ENCODE measurements at regions not wholly inside any gene's neighbourhood (a gene's known extent, or its start where the extent isn't known, plus 50 kb on each side); places are given as distances from the start of the nearest gene placed in this dataset.

GRCh38 chr1:193309936-193310475, 123.6 kb upstream of the B3GALT2 start:
- TF ChIP-seq GLIS3 (CRISPR knock-in tag; IDR thresholded peaks at IDR 0.05) (no peak), ZNF8 (CRISPR knock-in tag; IDR thresholded peaks at IDR 0.05) (no peak), ZFP30 (CRISPR knock-in tag; IDR thresholded peaks at IDR 0.05) (no peak), OSR1 (CRISPR knock-in tag; IDR thresholded peaks at IDR 0.05) (no peak)
